ENCODE measurements at regions not wholly inside any gene's neighbourhood (a gene's known extent, or its start where the extent isn't known, plus 50 kb on each side); places are given as distances from the start of the nearest gene placed in this dataset.

GRCh38 chr11:11036848-11037732 is 179.2 kb upstream of the ZBED5 start:
- DNase-seq = peak; percentile 50

DNA sequence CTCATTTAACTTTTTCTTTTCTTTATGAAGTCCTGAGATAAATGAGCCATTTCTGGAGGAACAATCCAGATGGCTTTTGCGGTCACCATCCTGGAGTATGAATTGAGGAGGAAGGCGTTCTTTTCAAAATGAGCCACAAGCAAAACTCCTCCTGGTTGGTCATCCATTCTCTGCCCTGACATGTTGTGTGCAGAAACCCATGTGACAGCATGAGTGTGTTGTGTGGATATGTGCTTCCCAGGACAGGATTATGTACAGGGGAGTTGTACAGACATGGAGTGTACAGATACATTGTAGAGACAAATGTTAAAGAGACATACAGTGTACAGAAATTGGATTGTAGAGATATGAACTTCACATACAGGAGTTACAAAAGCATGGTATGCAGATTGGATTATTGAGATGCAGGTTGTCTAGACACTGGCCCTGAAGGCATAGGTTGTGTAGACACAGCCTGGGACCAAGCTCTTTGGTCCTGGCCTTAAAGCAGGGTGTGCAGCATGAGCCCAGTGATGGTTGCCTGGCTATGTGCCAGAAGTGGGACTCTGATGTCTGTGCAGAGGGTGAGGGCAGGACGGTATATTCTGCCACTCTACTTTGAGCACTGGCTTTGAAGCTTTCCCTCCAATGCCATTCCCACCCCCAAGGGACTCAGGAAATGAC is 178.5 kb upstream of the ZBED5 start:
- DNase-seq = no peak

- no peak for DNase-seq
Measured at GRCh38 chr11:11035331-11035730, 177.5 kb upstream of the ZBED5 start.

DNA sequence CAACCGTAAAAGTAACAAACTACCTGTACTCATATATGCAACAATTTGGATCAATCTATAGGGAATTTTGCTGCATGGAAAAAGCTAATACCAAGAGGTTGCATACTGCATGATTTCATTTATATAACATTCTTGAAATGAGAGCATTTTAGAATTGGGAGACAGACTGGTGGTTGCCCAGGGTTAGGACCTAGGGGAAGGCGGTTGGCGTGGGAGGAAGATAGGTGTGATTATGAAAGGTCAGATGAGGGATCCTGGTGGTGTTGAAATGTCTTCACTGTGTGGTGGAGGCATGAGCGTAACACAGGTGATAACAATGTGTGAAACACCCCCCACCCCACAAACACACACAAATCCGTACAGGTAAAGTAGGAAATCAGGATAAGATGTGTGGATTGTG is 176.6 kb upstream of the ZBED5 start:
- no peak for DNase-seq

DNA sequence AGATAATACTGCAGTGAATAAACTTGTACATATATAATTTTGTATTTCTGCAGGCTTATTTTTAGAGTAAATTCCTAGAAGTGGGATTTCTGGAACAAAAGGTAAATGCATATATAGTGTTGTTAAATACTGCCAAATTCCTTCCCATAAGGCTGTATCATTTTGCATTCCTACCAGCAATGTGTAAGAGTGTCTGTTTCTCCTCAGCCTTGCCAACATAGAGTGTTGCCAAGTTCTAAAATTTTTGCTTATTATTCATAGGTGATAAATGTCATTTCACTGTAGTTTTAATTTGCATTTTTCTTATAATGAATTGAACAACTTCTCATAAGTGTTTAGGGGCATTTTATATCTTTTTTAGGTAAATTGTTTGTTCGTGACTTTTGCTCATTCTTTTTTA is 174.2 kb upstream of the ZBED5 start:
- DNase-seq = no peak

DNA sequence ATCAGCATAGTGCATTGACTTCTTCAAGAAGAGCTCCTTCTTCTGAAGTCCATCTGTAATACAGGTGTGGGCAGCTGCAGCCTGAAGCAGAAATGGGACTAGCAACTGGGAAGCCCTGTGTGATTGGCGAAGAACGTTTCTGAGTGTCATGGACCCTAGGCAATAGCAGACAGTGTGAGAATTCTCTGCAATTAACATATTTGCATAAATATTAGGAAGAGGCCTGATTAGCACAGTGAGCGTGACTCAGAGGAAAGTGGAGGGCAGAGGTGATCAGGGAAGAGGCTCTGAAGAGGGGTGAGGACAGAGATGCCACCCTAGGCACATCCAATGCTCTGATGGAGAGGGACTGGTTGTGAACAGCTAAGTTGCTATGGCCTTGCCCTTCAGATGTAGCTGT is 171.2 kb upstream of the ZBED5 start:
- no peak for DNase-seq

GRCh38 chr11:11028017-11028692 is 170.3 kb upstream of the ZBED5 start:
- DNase-seq = peak; percentile 15

DNA sequence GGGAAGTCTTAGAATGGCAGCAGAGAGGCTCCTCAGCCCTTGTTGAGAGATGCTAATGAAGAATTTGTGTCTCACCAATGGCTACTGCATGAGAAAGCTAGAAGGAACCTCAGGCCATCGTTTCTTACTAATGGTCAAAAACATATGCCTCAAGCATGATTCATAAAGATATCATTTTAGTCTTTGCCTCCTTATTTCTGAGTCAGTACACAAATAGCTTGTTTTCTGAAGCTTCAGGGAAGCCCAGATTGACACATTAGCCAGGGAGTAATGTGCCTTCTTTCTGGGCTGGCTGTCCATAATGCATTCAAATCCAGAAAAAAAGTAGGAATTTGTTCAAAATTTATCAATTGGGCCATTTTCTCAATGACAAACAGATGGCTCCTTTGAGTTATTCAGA is 169.4 kb upstream of the ZBED5 start:
- no peak for DNase-seq

DNA sequence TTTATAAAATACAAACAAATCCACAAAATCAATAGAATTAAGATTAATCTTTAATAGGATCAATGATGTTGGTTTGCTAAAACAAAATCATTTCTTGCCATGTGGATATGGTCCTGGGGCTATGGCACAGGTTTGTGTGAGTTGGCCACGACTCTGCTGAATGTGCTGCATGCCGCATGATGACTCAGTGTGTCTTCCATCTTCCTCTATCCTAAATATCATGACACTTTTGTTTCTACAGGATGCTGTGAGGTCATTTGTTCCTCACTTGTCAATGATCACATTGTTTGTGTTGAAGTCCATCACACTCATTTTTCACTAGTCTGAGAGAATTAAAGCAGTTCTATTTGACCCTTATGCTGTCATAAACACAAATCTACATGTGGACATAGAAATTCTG is 167.2 kb upstream of the ZBED5 start:
- no peak for DNase-seq

DNA sequence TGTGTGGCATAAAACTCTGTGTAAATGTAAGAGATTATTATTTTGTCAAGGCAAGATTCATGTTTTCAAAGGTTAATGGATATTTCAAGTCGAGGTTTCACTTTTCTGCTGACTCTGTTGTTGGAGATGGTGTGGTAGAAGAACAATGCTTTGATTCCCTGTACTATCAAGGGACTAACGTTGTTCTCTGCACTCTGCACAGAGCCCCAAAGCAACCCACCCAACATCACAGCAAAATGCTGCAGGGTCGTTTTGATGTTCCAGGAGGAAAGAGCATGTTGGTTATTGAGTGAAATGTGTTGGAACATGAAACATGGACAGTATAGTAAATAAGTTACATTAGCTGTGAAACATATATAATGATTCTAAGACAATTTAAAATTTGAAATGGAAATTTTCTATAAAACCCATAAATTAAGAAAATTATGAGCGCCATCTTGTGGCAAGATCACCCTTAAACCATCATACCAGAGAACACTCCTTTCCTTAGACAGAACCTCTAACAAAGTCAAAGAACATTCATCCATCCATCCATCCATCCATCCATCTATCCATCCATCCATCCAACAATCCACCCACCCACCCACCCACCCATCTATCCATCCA is 164.4 kb upstream of the ZBED5 start:
- DNase-seq = no peak

- DNase-seq = no peak
Measured at GRCh38 chr11:11021563-11021962, 163.7 kb upstream of the ZBED5 start.

- DNase-seq = no peak
Measured at GRCh38 chr11:11020747-11021149, 162.9 kb upstream of the ZBED5 start.

GRCh38 chr11:11020219-11020726 is 162.4 kb upstream of the ZBED5 start:
- DNase-seq = no peak

- DNase-seq = no peak
Measured at GRCh38 chr11:11016943-11017342, 159.1 kb upstream of the ZBED5 start.

- no peak for DNase-seq
Measured at GRCh38 chr11:11016068-11016467, 158.2 kb upstream of the ZBED5 start.

DNA sequence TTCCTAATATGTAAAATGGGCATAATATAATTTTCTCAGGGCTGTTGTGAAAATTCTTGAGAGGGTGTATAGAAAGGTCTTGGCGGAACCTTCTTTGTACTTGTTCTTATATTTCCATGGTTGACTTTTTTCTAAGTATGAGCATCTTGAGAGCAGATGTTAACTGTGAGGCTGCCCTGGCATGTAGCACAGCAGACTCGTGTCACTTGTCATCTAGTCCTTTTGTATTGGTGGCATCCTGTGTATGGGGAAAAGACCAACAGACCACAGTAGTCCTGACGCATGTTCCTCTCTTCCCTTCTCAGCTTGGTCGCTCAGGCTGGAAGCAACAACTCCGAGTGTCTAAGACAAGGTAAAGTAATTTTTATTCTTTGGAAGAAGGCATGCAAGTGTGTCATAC is 153.8 kb upstream of the ZBED5 start:
- no peak for DNase-seq

DNA sequence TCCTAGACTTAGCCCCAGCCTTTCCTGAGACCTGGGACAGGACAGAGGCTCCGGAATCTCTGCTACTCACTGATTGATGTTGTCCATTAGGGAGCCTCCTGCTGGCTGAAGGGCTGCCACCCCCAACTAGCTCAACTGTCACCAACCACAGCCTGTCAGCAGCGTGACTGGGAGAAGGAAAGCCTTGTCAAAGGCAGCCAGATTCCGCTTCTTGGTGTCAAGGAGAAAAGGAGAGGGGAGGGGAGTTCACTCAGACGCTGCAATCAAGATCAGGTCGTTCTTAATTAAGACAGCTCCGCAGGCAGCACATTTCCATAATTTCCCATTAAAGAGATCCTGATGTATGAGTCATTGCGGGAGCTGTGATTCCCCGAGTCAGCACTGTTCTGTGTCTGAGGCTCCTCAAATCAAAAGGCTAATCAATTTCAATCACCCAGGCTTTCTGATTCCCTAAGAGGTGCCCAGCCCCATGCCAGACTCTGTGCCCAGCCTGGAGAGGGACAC is 152.8 kb upstream of the ZBED5 start:
- peak; percentile 29 for DNase-seq

- no peak for DNase-seq
Measured at GRCh38 chr11:11009179-11009578, 151.3 kb upstream of the ZBED5 start.

DNA sequence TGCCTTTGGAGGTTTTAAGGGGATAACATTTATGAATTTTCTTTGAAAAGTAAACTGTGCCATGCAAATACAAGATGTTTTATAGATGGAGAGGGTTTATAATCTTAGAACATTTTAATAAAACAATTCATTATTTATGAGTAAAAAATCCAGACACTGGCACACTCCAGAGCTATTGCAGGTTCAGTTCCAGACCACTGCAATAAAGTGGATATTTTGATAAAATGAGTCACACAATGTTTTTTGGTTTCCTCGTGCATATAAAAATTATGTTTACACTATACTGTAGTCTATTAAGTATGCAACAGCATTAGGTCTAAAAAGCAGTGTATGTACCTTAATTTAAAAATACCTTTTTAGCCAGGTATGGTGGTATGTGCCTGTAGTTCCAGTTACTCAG is 146.2 kb upstream of the ZBED5 start:
- DNase-seq = no peak

GRCh38 chr11:11003226-11003625 is 145.4 kb upstream of the ZBED5 start:
- no peak for DNase-seq

DNA sequence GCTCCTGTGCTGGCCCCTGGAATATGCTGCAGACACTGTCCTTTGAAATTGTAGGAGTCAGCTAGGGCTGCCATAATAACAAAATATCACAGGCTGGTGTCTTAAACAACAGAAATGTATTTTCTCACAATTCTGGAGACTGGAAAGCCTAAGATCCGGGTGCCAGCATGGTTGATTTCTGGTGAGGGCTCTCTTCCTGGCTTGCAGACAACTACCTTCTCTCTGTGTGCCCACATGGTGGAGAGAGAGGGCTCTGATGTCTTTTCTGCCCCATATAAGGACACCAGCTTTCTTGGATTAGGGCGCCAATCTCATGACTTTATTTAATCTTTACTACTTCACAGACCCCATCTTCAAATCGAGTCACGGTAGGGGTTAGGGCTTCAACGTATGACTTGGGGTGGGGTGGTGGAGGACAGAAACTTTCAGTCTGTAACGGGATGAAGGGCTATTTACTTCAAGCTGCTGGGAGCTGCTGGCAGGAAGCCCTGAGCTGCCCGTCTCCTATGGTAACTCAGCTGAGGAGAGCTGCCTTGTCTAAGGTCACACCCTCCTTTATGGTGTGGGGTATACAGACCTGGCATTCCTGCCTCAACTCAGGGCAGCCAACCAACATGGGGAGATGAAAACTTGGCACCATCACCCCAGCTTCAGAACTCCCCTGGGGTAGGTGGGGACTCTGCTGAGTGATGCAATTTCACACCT is 142.9 kb upstream of the ZBED5 start:
- no peak for DNase-seq

- DNase-seq = no peak
Measured at GRCh38 chr11:10998674-10999073, 140.8 kb upstream of the ZBED5 start.
